ENCODE measurements at regions not wholly inside any gene's neighbourhood (a gene's known extent, or its start where the extent isn't known, plus 50 kb on each side); places are given as distances from the start of the nearest gene placed in this dataset.
"Not testable (repeated sequence)": the region's sequence is repeated elsewhere in the genome, so short reads cannot be mapped to it uniquely, and the experiment has no call there.

DNA sequence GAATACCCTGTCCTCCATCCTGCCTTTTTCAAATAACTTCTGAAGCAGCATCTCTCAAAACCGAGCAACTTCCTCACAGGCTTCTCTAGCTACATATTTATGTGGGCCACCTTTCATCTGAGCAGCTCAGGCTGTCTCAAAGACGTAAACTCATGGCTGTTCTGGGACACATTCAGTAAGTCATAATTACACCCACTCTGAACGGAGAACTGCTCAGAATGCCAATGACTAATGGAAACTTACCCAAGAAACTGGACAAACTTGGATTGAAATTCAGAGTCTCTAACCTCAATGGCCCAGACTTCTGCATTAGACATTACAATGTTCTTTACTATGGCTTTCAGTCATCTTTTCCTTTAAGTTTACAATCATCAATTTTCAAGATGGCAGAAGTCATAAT, 145.2 kb downstream of the RAD51AP2 start:
- no peak for DNase-seq (ENCODE audit: low read depth in 4 of 4, low spot score in 3 of 4)

DNA sequence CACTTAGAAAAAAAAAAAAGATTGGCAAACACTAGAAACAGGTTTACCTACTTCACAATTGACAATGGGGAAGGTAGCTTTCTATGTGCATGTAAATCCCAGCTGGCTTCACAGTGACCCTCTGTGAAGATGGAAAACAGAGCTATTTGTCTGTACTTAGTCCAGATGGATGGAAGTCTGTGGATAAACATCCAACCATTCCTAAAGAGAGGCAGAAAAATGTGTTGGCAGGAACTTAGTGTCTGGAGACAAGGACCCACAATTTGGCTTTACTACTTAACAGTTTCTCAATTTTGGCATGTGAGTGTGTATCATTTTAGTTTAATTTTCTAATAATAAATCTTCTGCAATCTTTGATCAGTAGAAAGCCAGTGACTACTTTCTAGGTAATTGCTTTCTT, 154.4 kb downstream of the RAD51AP2 start:
- no peak for DNase-seq (ENCODE audit: low read depth in 4 of 4, low spot score in 3 of 4)

DNA sequence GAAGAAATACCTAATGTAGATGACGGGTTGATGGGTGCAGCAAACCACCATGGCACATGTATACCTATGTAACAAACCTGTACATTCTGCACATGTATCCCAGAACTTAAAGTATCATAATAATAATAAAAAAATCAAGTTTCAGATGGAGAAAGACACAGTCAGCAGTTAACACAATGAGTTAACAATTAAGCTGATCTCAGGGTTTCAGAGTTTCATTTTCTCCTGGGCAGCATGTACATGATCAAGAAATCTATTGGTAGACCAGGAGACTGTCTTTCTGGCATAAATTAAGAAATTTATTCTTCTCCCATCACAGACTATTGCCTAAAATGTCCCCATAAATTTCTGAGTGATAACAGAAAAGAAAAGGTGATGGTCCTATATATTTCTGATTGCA, 155.3 kb downstream of the RAD51AP2 start:
- DNase-seq (ENCODE audit: low read depth in 4 of 4, low spot score in 3 of 4): no peak

DNA sequence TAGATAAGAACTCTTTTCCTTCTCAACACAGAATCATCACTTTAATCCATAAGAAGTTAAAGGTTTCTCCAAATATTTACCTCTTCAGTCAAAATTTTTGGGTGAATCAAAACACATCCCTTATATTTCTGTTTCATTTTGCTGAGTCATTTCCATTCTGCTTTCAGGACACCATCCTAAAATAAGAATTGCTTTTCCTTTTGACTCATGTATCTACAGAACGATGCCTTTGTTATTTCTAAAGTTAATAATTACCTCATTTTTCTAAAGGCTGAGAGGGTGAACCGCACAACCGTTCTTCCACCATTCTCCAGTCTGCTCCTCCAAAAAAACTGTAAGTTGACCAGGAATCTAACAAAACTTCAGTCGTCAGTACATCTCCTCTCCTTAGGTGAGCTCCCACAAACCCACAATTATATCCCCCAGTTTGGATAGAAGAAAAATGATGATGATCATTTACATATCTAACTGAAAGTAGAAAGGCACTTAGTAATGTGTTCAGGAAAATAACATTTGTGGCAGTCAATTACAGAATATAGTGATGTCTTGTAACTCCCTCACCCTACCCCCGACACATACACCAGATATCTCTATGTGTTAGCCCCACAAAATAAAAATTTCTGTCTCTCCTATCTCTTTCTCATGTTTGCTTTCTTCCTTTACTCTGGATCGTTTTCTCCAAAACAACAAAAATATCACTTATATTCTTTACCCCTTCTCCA, 162.5 kb downstream of the RAD51AP2 start:
- no peak for DNase-seq (ENCODE audit: low read depth in 4 of 4, low spot score in 3 of 4)

DNA sequence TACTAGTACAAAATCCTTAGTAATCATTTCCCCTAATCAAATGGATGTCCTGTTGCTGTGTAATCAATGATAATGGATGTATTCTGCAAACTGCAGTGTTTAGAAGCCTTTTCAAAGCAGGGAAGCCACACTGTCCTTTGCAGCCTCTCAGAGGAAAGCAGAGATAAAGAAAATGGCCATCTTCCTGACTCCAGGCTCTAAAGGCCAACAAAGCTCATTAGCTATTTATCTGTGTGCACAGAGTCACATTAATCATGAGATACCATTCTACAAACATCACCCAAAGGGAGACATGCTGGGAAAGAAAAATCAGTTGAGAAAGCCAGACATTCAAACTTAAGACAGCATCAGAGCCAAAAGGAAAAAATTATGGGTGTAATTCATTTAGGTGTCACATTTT, 165.0 kb downstream of the RAD51AP2 start:
- no peak for DNase-seq (ENCODE audit: low read depth in 4 of 4, low spot score in 3 of 4)

DNA sequence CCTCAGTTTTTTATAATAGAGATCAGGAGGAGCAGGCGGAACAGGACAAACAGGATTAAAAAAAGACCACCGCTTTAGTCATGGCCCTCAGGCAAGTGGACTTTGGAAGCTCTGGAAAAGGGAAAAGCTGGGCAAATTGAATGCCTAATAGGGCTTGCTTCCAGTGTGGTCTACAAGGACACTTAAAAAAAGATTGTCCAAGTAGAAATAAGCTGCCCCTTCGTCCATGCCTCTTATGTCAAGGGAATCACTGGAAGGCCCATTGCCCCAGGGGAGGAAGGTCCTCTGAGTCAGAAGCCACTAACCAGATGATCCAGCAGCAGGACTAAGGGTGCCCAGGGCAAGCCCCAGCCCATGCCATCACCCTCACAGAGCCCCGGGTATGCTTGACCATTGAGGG, 175.5 kb downstream of the RAD51AP2 start:
- not testable (repeated sequence) for DNase-seq (ENCODE audit: low read depth in 4 of 4, low spot score in 3 of 4)

DNA sequence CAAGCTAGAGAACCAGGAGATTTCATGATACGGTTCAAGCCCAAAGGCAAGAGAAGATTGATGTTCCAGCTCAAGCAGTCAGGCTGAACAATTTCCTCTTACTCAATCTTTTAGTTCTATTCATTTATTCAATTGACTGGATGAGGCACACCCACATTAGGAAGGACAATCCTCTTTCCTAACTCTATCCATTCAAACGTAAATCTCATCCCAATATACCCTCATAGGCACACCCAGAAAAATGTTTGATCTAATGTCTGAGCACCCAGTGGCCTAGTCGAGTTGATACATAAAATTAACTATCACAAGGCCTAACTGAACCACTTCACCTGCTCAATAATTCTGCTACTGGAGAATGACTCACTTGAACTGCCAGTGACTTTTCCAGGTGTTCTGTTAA, 180.7 kb downstream of the RAD51AP2 start:
- DNase-seq (ENCODE audit: low read depth in 4 of 4, low spot score in 3 of 4): no peak

DNA sequence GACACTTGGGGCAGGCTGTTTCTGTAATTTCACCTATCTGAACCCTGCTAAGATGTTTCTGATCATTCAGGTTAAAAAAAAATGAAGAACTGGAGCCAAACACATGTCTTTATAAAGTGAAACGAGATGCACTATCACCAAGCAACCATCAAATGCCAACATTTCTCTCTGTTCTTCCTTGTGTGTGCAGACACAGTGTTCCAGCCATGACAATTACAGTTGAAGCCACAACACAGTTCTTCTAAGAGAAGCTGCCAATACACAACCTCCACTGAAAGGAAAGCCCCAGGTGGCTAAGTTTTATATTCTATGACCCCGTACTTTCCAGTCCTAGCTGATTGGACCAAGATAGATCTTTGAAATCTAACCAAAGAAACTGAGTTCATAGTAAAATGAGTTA, 181.8 kb downstream of the RAD51AP2 start:
- no peak for DNase-seq (ENCODE audit: low read depth in 4 of 4, low spot score in 3 of 4)

DNA sequence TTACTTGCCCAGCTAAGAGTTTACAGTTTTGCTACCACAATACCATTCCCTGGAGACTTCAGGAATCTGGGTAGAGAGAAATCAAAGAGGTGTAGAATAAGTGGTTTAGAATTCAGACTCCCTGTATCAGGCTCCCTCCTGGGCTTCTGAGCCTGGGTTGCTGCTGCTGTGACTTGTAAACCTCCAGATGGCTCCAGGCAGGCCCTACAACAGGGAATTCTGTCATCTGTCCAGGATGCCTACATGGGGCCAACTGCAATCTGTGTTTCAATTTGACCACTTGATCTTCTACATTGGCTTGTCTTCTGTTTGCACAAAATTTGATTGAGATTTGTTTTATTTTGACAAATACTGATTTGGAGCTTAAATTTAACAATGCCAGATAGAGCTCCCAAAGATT, 183.9 kb downstream of the RAD51AP2 start:
- no peak for DNase-seq (ENCODE audit: low read depth in 4 of 4, low spot score in 3 of 4)

DNA sequence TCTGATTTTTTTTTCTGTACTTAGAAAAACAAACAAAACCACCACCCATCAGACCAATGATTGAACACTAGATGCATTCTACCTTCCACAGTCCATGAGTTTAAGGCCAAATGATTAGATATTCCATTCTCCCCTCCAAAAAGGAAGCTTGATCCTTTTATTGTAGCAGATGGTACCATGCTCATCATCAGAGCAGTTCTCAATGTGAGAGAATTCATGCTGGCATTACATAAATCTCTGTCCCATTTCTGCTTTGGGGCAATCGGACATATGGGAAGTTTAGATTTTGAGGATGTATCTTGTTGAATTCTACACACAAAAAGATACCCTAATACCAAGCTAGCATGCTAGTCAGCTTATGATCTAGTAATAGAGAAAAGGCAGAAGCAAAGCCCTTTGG, 186.6 kb downstream of the RAD51AP2 start:
- no peak for DNase-seq (ENCODE audit: low read depth in 4 of 4, low spot score in 3 of 4)

DNA sequence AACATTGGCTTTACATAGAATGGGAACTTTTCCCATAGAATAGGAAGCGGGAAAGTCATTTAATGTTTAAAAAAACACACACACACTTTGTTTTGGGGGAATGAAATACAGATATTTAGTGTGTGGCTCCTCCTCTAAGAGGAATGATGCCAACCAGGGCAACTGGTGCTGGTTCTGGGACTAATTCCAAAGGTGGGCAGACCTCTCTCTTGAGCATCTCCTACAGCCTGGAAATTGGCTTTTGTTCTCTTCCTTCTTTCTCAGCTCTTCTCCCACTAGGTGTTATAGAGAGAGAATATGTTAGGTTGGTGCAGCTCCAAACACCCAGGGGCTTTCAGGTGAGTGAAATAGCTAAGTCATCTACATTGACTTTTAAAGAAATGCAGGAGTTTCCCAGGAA, 190.1 kb downstream of the RAD51AP2 start:
- DNase-seq (ENCODE audit: low read depth in 4 of 4, low spot score in 3 of 4): no peak

DNA sequence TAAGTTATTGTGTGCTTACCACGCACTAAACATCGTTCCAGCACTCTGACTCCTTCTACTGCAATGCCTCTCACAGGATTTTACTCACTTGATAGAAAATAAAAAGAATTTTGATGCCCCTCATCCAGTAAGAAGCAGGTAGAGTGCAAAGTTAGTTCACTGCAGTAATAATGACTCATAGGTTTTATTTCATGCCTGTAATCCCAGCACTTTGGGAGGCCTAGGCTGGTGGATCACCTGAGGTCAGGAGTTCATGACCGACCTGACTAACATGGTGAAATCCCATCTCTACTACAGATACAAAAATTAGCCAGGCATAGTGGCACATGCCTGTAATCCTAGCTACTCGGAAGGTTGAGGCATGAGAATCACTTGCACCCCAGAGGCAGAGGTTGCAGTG, 190.6 kb downstream of the RAD51AP2 start:
- DNase-seq (ENCODE audit: low read depth in 4 of 4, low spot score in 3 of 4): no peak

DNA sequence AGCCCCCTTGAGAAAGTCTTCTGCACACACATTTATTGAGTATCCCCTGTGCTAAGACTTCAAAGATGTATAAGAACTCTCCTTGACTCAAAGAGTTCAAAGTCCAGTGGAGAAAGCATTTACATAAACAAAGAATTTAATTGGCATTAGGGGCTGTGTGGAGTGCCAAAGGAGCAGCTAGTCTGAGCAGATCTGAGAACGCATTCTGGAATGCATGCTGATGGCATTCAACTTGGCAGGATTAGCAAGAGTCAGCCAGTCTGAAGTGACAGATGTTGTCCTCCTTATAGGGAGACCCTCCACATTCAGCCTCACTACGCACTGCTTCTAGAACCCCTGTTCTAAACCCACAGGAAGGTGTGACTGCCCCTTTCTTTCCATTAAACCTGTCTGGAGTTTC, 191.5 kb downstream of the RAD51AP2 start:
- no peak for DNase-seq (ENCODE audit: low read depth in 4 of 4, low spot score in 3 of 4)

DNA sequence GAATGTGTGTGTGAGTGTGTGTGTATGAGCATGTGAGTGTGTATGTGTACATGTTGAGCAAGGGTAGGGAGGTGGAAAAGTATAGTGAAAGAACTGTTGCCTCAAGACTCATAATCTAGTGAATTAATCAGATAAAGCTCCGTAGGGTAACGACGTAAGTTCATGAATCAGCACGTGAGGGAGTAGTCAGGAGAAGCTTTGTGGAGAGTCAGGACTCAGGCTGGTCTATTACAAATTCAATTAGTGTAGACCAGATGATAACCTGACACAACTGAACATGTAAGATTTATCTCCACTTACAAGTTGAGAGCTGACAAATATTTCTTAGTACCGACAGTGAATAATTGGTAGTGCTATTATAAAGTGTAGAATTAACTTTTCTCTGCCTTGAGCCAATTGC, 194.5 kb downstream of the RAD51AP2 start:
- DNase-seq (ENCODE audit: low read depth in 4 of 4, low spot score in 3 of 4): no peak

DNA sequence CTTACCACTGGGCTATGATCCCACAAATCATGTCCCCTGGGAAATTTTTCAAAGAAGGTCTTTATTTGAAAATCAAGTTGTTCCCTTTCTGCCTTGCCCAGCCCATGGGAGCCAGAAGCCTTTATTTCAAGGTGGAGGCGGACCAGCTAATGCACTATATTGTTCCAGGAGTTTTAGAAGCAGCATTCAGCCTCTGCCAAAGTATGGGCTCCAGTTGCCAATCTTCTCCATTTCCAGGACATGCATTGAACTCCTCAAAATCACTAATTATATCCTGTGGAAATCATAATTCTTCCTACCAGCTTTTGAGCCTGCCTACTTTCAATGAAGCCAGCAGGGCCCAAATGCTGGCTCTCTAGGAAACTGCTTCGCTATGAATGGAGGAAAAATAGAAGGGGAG, 195.8 kb downstream of the RAD51AP2 start:
- no peak for DNase-seq (ENCODE audit: low read depth in 4 of 4, low spot score in 3 of 4)

DNA sequence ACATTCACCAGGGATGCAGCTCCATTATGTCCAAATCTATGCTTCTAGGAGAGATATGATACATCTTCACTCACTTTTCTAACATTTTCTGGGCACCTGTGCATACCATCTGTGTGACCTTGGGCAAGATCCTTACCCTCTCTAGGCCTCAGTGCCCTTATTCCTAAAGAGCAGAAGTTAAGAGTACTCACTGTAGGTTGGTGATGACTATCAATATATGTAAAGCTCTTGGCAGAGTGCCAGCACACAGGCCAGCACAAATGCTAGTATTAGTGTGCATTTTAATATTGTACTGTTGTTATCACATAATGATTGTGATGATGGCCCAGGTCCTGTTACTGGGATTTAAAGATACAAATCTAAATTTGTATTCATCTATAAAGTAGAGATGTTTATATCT, 199.2 kb downstream of the RAD51AP2 start:
- DNase-seq (ENCODE audit: low read depth in 4 of 4, low spot score in 3 of 4): no peak

DNA sequence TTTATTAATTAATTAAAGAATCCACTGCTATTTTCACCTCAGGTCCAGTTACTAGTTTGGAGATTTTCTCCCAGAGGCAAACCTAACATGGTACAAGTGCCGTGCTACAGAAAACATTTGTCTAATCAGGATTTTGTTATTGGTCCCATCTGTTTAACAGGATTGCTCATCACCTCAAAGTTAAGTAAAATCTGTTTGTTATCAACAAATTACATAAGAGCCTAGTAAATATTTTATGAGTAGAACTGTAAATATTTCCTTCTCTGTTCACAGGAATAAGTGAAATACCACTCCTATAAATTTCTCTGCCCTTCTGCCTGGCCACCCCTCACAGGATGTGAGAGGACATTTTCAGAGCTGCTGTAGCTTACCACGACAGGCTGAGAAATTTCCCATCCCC, 200.2 kb downstream of the RAD51AP2 start:
- DNase-seq (ENCODE audit: low read depth in 4 of 4, low spot score in 3 of 4): no peak

DNA sequence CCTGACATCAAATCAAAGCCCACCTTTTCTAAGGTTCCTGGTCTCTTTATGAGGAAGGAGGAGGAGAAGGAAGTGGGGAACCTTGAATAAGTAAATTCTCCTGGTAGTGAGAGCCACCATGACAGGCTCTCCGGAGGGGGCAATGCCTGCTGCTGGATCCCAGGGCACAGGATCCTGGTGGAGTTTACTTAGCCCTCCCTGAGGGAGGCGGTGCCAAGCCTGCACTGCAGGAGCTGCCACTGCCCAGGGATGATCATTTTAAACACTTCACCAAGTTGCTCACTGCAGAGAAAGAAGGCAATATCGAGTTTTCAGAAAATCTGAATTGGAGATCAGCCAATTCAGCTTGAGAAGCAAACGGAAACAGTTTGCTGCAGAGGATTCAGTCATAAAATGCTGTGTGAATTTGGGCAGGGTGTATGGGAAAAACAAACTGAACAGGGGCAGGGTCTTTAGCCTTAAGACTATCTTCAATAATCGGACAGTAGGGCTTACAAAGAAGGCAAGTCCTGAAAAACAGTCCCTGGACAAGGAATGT, 200.7 kb downstream of the RAD51AP2 start:
- no peak for DNase-seq (ENCODE audit: low read depth in 4 of 4, low spot score in 3 of 4)

DNA sequence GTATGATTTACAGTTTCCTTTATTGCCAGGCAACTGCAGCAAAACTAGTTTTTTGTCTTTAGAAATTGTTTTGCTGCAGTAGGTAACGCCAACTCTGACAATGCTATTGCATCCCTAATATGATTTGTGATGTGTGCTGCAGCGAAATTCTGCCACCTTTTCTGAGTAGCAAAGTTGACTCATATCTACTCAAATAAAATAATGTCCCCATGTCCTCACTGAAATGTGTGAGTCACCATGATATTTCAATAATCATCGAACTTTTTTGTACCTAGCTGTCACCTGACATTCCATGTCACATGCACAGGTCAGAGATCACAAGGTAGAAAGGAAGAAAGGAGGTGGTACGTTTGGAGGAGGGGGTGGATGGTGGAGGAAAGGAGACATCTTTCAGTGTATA, 205.0 kb downstream of the RAD51AP2 start:
- DNase-seq (ENCODE audit: low read depth in 4 of 4, low spot score in 3 of 4): no peak

DNA sequence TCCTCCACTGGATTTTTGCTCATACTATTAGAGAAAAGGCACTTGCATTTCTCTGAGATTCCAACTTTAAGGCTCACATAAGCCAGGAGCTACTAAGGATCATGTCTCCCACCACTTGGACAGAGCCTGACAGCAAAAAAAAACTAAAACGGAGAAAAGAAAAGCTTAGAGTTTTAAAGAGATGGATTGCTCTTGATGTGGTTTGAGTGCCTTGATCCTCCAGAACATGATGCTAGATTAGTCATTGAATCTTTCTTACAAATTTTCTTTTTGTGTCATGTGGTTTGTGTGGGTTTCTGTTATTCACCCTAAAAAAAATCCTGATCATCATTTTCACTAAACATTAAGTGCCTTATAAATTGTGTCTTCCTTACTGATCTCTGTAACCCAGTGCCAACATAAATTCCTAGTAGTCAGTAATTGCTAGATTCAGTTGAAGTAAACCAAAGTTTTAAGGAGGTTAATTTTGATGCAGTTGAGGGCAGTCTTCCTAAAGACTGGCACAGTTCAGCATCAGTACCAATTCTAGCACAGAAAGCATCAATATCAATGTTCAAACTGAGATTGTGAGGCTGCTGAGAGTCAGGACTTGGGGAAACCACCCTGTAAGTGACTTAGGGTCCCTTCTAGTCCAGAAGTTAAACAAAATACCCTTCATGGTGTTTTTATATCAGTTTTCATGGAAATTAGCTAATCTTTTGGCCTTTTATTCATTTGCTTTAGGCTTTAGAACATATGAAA, 206.3 kb downstream of the RAD51AP2 start:
- DNase-seq (ENCODE audit: low read depth in 4 of 4, low spot score in 3 of 4): no peak

DNA sequence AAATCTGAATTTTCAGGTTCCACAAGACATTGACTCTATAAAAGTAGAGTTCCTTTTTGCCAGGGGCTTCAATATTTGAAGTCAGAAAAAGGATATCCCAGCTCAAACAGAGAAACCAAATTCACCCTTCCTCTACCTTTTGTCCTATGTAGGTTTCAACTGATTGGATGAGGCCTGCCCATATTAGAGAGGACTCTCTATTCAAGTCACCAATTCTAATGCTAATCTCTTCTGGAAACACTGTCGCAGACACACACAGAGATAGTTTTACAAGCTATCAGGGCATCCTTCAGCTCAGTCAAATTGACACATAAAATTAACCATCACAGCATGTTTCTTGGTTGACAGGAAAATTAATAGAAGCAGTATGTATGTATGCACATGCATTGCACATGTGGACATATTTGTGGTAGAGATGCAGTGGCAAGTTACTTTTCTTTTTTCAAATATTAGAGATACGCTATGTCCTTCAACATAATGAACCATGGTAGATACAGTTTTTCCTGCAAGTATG, 207.1 kb downstream of the RAD51AP2 start:
- DNase-seq (ENCODE audit: low read depth in 4 of 4, low spot score in 3 of 4): no peak

DNA sequence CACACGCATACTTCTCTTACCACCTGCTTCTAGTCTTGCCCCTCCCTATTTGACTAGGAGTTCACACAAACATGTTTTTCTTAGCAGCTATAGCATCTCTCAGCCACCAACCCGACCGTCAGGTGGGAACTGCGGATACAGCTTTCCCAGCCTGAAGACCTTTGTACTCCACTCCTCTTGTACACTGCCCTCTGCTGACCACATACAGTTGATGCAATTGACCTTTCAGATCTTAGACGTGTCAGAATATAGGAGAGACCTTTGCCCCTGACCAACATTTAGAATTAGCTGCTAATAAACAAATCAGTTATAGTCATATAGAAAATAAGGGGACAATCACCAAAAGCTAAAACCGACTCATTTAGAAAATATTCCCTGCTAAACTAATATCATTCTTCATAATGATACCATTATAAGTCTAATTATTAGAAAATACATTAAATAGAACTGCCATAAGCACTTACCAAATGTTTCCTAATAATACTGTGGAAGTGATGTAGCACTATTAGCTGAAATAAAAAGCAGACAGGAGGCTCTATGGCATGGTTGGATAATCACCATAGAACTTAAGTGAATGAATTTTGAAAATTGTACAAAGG, 208.4 kb downstream of the RAD51AP2 start:
- DNase-seq (ENCODE audit: low read depth in 4 of 4, low spot score in 3 of 4): peak; percentile 25 to 43 (median 32)
